HG03342 (cell line): ENCODE measurements at regions not wholly inside any gene's neighbourhood (a gene's known extent, or its start where the extent isn't known, plus 50 kb on each side); places are given as distances from the start of the nearest gene placed in this dataset.
A peak's percentile ranks its signal among the peaks of the same experiment; 100 is the strongest.

Experiments used
- ATAC-seq: cut with Tn5 transposase; IDR thresholded peaks from one replicate; pipeline ENCODE4 v1.9.1; 2021; ENCODE audit warnings: mild to moderate bottlenecking, moderate library complexity; ENCODE audit not compliant: unreplicated experiment

DNA sequence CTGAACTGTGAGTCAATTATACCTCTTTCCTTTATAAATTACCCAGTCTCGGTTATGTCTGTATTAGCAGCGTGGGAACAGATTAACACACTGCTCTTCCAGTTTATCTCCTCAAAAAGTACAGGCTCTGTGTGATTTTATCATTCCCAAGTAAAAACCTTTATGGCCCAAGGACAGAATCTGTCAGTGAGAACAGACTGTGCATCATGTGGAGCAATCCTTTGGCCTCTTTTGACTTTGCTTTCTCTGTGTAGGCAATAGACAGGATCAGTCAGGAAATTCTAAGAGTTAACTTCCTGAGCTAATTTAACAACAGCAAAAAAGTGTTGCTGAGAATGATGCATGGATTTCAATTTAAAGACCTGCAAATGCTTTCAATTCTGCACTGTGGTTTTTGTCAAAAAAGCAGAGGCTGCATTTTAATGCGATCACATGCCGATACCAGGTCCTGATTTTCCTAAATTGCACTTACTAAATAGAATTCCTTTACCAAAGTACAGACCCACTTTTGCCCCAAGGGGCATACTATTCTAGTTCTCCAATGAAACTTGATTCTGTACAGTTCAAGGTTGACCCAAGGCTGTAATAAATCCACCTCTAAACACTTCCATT is 246.7 kb upstream of the MARCKS start:
- ATAC-seq: no peak

GRCh38 chr6:113616701-113617274 is 240.4 kb upstream of the MARCKS start:
- no peak for ATAC-seq

DNA sequence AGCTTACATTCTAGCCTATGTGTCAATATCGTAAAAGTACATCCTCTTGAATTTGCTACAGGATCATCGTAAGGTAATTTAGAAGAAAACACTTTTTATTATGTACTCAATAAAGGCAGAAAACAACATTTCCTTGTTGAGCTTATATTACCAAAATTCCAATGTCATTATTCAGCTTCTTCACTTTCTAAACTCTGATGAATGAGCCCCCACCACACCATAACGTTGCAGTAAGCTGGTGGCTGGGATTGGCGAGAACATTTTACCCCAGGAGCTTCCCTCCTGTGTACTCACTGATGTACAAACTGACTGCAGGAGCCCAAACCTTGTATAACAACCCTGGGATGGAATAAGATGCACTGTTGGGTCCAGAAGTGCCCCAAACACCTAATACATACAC is 238.1 kb upstream of the MARCKS start:
- no peak for ATAC-seq

GRCh38 chr6:113620386-113620785 is 236.8 kb upstream of the MARCKS start:
- ATAC-seq: no peak

DNA sequence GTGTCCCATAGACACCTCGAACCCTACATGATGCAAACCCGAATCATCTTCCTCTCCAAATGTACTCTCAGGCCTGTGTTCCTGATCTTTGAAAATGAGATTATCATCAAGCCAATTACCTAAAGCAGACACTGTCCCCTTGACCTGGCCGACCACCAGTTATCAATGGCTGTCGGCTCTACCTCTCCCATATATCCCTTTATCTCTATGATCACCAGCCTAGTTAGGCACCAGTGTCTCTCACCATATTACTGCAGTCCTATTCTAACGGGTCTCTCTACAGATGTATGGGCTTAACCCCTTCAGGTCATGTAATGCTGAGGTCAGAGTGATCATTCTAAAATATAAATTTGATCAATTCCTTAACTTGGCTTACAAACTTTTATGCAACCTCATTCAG is 234.9 kb upstream of the MARCKS start:
- ATAC-seq: no peak

GRCh38 chr6:113623129-113623528 is 234.0 kb upstream of the MARCKS start:
- ATAC-seq: no peak

- peak; percentile 31 for ATAC-seq
Measured at GRCh38 chr6:113625850-113626249, 231.3 kb upstream of the MARCKS start.

- peak; percentile 28 for ATAC-seq
Measured at GRCh38 chr6:113626475-113626874, 230.7 kb upstream of the MARCKS start.

DNA sequence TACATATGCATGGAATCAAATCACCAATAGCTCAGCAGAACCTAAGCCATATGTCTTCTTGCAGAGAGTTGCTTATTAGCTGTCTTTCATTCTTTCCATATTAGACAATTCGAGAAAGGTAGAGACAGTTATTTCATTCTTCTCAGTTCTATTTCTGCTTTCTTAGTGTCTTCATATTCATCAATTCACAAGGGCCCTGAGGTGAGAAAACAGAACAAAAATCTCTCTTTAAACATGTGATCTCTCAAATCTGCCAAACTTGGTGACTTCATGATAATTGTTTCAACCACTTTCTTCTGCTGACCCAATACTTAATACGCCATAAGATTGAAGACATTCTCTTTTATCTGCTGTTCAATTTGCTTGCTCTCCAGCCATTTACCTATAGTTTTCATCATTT is 229.7 kb upstream of the MARCKS start:
- ATAC-seq: no peak

- no peak for ATAC-seq
Measured at GRCh38 chr6:113629256-113629655, 227.9 kb upstream of the MARCKS start.

- no peak for ATAC-seq
Measured at GRCh38 chr6:113629975-113630737, 227.0 kb upstream of the MARCKS start.

DNA sequence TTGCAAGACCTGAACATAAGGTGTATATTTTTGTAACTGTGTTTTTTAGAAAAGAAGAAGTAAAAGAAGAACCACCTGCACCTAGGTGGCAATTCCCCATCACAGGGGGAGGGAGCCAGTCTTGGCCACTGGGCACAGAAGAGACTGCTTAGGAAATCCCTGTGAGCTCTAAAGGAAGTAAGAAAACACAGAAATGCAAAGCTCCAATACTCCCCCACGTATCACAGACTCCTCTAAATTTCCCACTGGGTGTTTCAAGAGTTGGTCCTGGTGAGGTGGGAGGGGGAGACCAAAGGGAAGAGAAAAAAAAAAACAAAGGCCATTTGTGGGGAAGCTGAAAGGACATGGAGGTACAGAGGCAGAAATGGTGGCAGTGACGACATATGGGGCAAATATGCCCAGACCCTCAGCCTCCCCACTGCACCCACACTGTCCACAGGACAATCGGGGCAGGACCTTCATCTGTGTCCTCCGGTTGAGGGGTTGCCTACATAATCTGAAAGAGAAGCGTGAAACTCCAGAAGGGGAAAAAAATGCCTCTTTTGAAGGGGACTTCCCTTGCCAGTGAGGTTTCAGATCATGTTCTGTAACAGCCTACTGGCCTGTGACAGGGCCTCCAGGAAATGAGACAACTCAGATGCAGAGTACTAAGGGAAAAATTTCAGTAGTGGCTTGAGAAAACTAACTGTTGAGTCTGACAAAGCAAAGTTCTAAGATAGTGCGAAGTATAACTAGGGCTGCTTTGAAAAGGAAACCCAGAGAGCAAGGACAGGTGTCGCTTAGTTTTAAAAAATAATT is 226.2 kb upstream of the MARCKS start:
- peak; percentile 53 for ATAC-seq

- no peak for ATAC-seq
Measured at GRCh38 chr6:113631666-113632065, 225.5 kb upstream of the MARCKS start.

DNA sequence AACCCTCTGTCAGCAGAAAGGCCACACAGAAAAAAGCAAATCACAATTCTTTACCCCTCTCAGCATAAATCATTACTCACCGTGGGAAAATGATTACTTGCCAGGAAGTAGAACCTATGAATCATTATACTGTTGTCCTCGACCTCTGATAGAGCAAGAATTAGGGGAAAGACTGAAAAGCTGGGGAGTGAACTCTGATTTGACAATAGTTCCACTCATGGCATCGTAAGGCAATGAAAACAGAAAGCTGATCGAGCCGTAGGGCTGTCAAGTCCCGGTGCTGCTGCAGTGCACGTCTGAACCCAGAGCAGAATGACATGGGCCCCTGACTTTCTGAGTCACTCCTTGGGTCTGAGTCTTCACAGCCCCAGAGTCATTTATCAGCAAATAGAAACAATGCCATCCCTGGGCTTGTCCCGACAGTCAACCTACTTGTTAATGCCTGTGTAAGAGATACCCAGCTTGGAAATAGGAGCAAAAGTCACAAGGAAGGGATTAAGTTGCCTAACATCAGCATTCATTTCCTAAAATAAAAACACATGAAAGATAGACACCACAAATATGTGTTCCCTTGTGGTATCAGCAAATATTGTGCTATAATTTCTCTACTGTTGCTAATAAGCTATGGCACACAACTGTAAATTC is 224.8 kb upstream of the MARCKS start:
- ATAC-seq: peak; percentile 42

DNA sequence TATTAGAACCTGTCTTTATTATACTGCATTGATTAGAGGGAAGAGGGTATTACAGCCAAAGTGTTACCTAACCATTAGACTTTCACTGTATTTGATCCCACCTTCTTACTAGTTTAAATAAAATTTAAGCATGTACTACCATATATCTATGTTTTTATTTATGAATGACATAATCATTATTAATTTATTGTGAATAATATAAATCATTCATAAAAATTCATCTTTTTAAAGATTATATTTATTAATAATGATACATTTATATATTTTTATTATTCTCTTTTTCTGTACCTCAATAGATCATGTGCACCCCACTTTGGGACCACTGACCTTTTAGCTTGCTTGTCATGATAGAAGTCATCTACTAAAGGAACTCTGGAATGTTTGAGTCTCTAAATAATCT is 223.5 kb upstream of the MARCKS start:
- no peak for ATAC-seq

DNA sequence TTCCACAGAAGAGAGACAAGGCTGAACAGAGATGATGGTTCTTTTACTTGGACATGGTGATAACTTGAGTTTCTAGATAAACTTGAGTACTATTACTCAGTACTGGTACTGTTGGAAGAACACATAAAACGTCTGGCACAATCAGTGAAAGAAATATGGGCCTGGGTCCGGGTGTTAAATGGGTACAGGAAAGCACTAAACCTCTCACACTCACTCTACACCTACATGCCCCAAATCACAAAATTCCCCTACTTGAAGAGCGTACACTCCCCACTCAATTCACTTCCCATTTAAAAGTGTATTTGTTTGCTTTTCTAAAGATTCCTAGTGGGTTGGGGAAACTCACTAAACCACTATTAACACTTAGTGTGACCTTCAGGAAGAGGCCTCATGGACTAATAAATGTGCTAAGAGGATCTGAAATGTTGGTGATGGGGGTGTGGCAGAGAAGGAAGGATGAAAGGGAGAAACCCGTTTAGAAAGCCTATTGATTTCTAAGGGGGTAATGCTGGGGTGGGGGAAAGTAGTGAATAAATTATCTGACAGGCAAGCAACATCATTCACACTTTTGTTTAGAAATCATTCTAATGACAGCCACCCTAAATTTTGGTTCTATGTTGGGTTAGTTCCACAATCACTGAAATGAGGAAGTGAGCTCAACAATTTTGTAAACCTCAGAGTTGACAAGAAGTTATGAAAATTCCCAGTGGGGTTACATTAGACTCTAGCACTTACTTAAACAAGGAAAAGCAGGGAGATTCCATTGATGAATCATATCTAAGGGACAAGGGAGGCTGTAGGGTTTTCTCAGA is 222.6 kb upstream of the MARCKS start:
- peak; percentile 26 for ATAC-seq

GRCh38 chr6:113635222-113635986 is 221.7 kb upstream of the MARCKS start:
- no peak for ATAC-seq

DNA sequence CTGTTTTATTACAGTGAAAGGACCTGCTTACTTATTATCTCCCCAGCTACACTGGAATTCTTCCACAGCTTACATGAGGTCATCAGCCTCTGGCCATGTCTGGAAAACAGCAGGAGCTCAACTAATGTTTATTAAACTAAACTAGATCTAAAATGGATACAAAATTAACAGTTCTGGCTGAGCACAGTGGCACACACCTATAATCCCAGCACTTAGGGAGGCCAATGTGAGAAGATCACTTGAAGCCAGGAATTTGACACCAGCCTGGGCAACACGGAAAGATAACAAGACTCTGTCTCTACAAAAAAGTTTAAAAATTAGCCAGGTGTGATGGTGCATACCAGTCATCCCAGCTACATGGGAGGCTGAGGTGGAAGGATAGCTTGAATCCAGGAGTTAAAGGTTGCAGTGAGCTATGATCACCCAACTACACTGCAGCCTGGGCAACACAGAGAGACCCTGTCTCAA is 220.8 kb upstream of the MARCKS start:
- no peak for ATAC-seq

DNA sequence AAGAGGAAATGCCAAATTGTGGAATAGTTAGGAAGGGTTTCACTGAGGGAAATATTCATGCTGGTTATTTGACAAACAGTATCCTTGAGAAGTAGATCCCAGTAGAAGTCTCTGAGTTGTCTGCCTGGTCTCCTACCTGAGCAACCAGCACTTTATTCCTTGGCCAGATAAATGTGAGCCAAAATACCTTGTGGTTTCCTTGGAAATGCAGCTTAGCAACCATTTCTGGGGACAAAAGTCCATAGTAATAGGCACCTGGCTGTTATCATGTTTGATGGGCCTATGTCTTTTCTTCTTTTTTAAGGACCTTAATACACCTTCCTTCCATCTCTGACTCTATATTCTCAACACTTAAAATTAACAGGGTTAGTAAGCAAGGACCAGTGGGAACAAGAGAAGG is 217.1 kb upstream of the MARCKS start:
- no peak for ATAC-seq
